Karpas-422 (cell line): ENCODE measurements at regions not wholly inside any gene's neighbourhood (a gene's known extent, or its start where the extent isn't known, plus 50 kb on each side); places are given as distances from the start of the nearest gene placed in this dataset.

Source experiments
- DNase-seq: peaks from one replicate; pipeline ENCODE4 v3.0.0-alpha.2; 2015
- H2AFZ ChIP-seq: fragments of 200-600 bp; sonication (generic); 2 replicates; pipeline ENCODE4 v1.6.1; 2014; ENCODE audit warnings: antibody characterized with exemption, low read length, mixed read lengths
- H3K27ac ChIP-seq: fragments of 200-600 bp; sonication (generic); 2 replicates; pipeline ENCODE4 v1.5.1; 2014; ENCODE audit warnings: mild to moderate bottlenecking, low read length, moderate library complexity
- H3K27me3 ChIP-seq: fragments of 200-600 bp; sonication (generic); 2 replicates; pipeline ENCODE4 v1.6.1; 2014; ENCODE audit warnings: low read length, mixed read lengths
- H3K36me3 ChIP-seq: fragments of 200-600 bp; sonication (generic); 2 replicates; pipeline ENCODE4 v1.6.1; 2014; ENCODE audit warnings: low read length, mixed read lengths; ENCODE audit not compliant: insufficient read depth
- H3K4me1 ChIP-seq: fragments of 200-600 bp; sonication (generic); 2 replicates; pipeline ENCODE4 v1.6.1; 2014; ENCODE audit warnings: mild to moderate bottlenecking, low read length, mixed read lengths
- H3K4me2 ChIP-seq: fragments of 200-600 bp; sonication (generic); 2 replicates; pipeline ENCODE4 v1.6.1; 2014; ENCODE audit warnings: low read length, low read depth, mild to moderate bottlenecking; ENCODE audit not compliant: poor library complexity, severe bottlenecking
- H3K4me3 ChIP-seq: fragments of 200-600 bp; sonication (generic); 2 replicates; pipeline ENCODE4 v1.5.1; 2014; ENCODE audit warnings: mild to moderate bottlenecking, antibody characterized with exemption, low read length, mixed read lengths
- H3K79me2 ChIP-seq: fragments of 200-600 bp; sonication (generic); 2 replicates; pipeline ENCODE4 v1.6.1; 2014; ENCODE audit warnings: mild to moderate bottlenecking, low read length, mixed read lengths
- H3K9ac ChIP-seq: fragments of 200-600 bp; sonication (generic); 2 replicates; pipeline ENCODE4 v1.6.0; 2014; ENCODE audit warnings: low read length
- H3K9me2 ChIP-seq: fragments of 200-600 bp; sonication (generic), shearing (Covaris generic); replicated peaks from 2 replicates; pipeline ENCODE4 v1.6.0; 2014; ENCODE audit warnings: mild to moderate bottlenecking, low read length, moderate library complexity; ENCODE audit not compliant: insufficient read depth
- H3K9me3 ChIP-seq: fragments of 300-700, 200-600 bp; sonication (generic); 2 replicates; pipeline ENCODE4 v1.6.1; 2014; ENCODE audit warnings: low read length, mixed read lengths
- H4K20me1 ChIP-seq: fragments of 200-600 bp; sonication (generic); 2 replicates; pipeline ENCODE4 v1.6.1; 2014; ENCODE audit warnings: mild to moderate bottlenecking, antibody characterized with exemption, low read length, low read depth; ENCODE audit not compliant: insufficient read depth

- DNase-seq: no peak
- Histone ChIP-seq H3K4me3 (no peak overlapping the region), H3K27me3 (no peaks in the 10 kb centered on the region), H4K20me1 (no peaks in the 10 kb centered on the region), H2AFZ (no peak overlapping the region), H3K27ac (no peak overlapping the region), H3K9me2 (no peaks in the 10 kb centered on the region), H3K9me3 (no peaks in the 10 kb centered on the region), H3K4me2 (no peak overlapping the region), H3K36me3 (no peaks in the 10 kb centered on the region), H3K79me2 (no peaks in the 10 kb centered on the region), H3K9ac (no peak overlapping the region), H3K4me1 (no peaks in the 10 kb centered on the region)
Observed at GRCh38 chr10:90640756-90641155, 217.1 kb downstream of the HTR7 start.

- no peaks in the 10 kb centered on the region for H3K9me2 ChIP-seq
- H3K9ac ChIP-seq: no peak overlapping the region
- H3K4me3 ChIP-seq: no peak overlapping the region
- no peaks in the 10 kb centered on the region for H3K9me3 ChIP-seq
- no peak overlapping the region for H2AFZ ChIP-seq
- no peak for DNase-seq
- no peaks in the 10 kb centered on the region for H3K36me3 ChIP-seq
- H3K27ac ChIP-seq: no peak overlapping the region
- H3K4me2 ChIP-seq: no peak overlapping the region
- H3K27me3 ChIP-seq: no peaks in the 10 kb centered on the region
- no peaks in the 10 kb centered on the region for H4K20me1 ChIP-seq
- H3K79me2 ChIP-seq: no peaks in the 10 kb centered on the region
- H3K4me1 ChIP-seq: no peaks in the 10 kb centered on the region
Observed at GRCh38 chr10:90641731-90642130, 216.1 kb downstream of the HTR7 start.

- no peak overlapping the region for H3K4me2 ChIP-seq
- H4K20me1 ChIP-seq: no peaks in the 10 kb centered on the region
- H3K27ac ChIP-seq: no peak overlapping the region
- no peaks in the 10 kb centered on the region for H3K36me3 ChIP-seq
- H3K27me3 ChIP-seq: no peaks in the 10 kb centered on the region
- H3K4me3 ChIP-seq: no peak overlapping the region
- H3K79me2 ChIP-seq: no peaks in the 10 kb centered on the region
- H3K9me2 ChIP-seq: no peaks in the 10 kb centered on the region
- no peaks in the 10 kb centered on the region for H3K9me3 ChIP-seq
- no peak overlapping the region for H3K9ac ChIP-seq
- H2AFZ ChIP-seq: no peak overlapping the region
- DNase-seq: no peak
- no peaks in the 10 kb centered on the region for H3K4me1 ChIP-seq
Observed at GRCh38 chr10:90642136-90642535, 215.7 kb downstream of the HTR7 start.

DNA sequence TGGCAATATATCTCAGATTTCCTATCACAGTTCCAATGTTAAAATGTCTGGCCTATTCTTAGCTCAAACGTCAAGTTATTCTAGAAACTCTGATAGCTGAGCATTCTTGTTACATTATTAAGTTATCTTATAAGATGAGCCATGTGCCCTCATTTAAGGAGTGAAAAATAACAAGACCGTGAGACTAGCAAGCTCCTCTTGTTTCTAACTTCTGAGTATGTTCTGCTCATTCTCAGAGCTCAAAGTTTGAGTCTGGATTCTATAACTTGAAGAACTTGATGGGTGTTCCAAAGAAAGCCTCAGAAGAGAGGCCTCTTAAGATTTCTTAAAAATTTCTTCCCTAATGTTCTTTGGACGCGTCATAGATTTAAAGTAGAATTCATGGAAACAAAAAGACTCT lies 215.2 kb downstream of the HTR7 start:
- no peaks in the 10 kb centered on the region for H4K20me1 ChIP-seq
- H3K79me2 ChIP-seq: no peaks in the 10 kb centered on the region
- no peaks in the 10 kb centered on the region for H3K27me3 ChIP-seq
- H3K9me3 ChIP-seq: no peaks in the 10 kb centered on the region
- no peak overlapping the region for H3K4me3 ChIP-seq
- no peaks in the 10 kb centered on the region for H3K9me2 ChIP-seq
- no peaks in the 10 kb centered on the region for H3K4me1 ChIP-seq
- no peak for DNase-seq
- no peak overlapping the region for H2AFZ ChIP-seq
- H3K4me2 ChIP-seq: no peak overlapping the region
- no peak overlapping the region for H3K27ac ChIP-seq
- H3K36me3 ChIP-seq: no peaks in the 10 kb centered on the region
- no peak overlapping the region for H3K9ac ChIP-seq

- Histone ChIP-seq H3K9me2 (no peaks in the 10 kb centered on the region), H3K4me3 (no peak overlapping the region), H3K9me3 (no peaks in the 10 kb centered on the region), H3K79me2 (no peaks in the 10 kb centered on the region), H3K27ac (no peak overlapping the region), H3K27me3 (no peaks in the 10 kb centered on the region), H3K9ac (no peak overlapping the region), H3K4me1 (no peaks in the 10 kb centered on the region), H2AFZ (no peak overlapping the region), H4K20me1 (no peaks in the 10 kb centered on the region), H3K36me3 (no peaks in the 10 kb centered on the region), H3K4me2 (no peak overlapping the region)
- no peak for DNase-seq
Observed at GRCh38 chr10:90644165-90644564, 213.7 kb downstream of the HTR7 start.

DNA sequence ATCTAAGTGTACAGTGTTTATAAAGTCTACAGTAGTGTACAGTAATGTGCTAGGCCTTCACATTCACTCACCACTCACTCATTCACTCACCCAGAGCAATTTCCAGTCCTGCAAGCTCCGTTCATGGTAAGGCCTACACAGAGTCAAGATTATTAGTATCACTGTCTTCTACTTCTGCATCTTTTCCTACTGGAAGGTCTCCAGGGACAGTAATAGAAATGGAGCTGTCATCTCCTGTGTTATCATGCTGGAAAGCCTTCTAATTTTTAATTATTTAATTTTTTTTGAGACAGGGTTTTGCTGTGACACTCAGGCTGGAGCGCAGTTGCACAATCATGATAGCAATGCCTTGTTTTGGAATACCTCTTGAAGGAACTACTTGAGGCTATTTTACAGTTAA lies 207.0 kb downstream of the HTR7 start:
- H4K20me1 ChIP-seq: no peaks in the 10 kb centered on the region
- no peaks in the 10 kb centered on the region for H3K36me3 ChIP-seq
- H3K9me2 ChIP-seq: no peaks in the 10 kb centered on the region
- no peaks in the 10 kb centered on the region for H3K4me1 ChIP-seq
- H2AFZ ChIP-seq: no peak overlapping the region
- H3K9me3 ChIP-seq: no peaks in the 10 kb centered on the region
- no peak for DNase-seq
- H3K4me3 ChIP-seq: no peak overlapping the region
- no peaks in the 10 kb centered on the region for H3K27me3 ChIP-seq
- H3K9ac ChIP-seq: no peak overlapping the region
- no peaks in the 10 kb centered on the region for H3K79me2 ChIP-seq
- H3K27ac ChIP-seq: no peak overlapping the region
- no peak overlapping the region for H3K4me2 ChIP-seq

- H3K27me3 ChIP-seq: no peaks in the 10 kb centered on the region
- H3K9me3 ChIP-seq: no peaks in the 10 kb centered on the region
- no peaks in the 10 kb centered on the region for H3K36me3 ChIP-seq
- DNase-seq: no peak
- H2AFZ ChIP-seq: no peak overlapping the region
- H3K79me2 ChIP-seq: no peaks in the 10 kb centered on the region
- H3K4me1 ChIP-seq: no peaks in the 10 kb centered on the region
- H4K20me1 ChIP-seq: no peaks in the 10 kb centered on the region
- no peak overlapping the region for H3K4me3 ChIP-seq
- H3K9ac ChIP-seq: no peak overlapping the region
- no peaks in the 10 kb centered on the region for H3K9me2 ChIP-seq
- H3K27ac ChIP-seq: no peak overlapping the region
- no peak overlapping the region for H3K4me2 ChIP-seq
Observed at GRCh38 chr10:90652519-90652918, 205.3 kb downstream of the HTR7 start.

DNA sequence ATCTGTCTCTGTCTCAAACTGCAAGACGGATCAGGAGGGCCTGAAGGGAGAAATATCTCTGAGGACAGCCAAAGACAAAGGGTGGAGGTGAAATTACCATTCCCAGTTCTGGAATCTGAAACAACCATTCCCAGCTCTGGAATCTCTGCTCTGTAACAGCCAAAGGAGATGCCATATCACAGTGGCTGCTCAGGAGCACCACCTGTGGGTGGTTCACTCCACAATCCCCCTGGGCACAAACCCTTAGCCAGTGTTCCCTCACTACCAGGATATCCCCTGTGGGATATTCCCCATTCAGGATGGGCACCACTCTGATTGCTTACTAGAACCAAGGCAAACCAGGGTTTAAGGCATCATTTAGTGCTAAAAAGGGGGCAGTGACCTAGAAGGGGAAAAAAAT lies 199.0 kb downstream of the HTR7 start:
- no peaks in the 10 kb centered on the region for H3K4me1 ChIP-seq
- H3K9me2 ChIP-seq: no peaks in the 10 kb centered on the region
- no peaks in the 10 kb centered on the region for H4K20me1 ChIP-seq
- H3K27ac ChIP-seq: no peak overlapping the region
- no peak overlapping the region for H3K9ac ChIP-seq
- no peak overlapping the region for H2AFZ ChIP-seq
- no peaks in the 10 kb centered on the region for H3K36me3 ChIP-seq
- H3K4me3 ChIP-seq: no peak overlapping the region
- H3K79me2 ChIP-seq: no peaks in the 10 kb centered on the region
- no peaks in the 10 kb centered on the region for H3K9me3 ChIP-seq
- H3K27me3 ChIP-seq: no peaks in the 10 kb centered on the region
- no peak for DNase-seq
- no peak overlapping the region for H3K4me2 ChIP-seq
